WI38 (cell line): ENCODE measurements at regions not wholly inside any gene's neighbourhood (a gene's known extent, or its start where the extent isn't known, plus 50 kb on each side); places are given as distances from the start of the nearest gene placed in this dataset.

Experiments
- H3K4me3 ChIP-seq: 2 replicates; pipeline ENCODE4 v1.5.1; 2011; ENCODE audit warnings: low read depth, mild to moderate bottlenecking, control low read depth, low read length
- CTCF ChIP-seq: IDR thresholded peaks from 2 replicates; pipeline ENCODE4 v1.5.1; 2012; ENCODE audit warnings: low read depth, mild to moderate bottlenecking, control low read depth, low read length

GRCh38 chr6:106035655-106036054 is 50.5 kb upstream of the PRDM1 start:
- TF ChIP-seq CTCF, result no peak
- no peak overlapping the region for H3K4me3 ChIP-seq

GRCh38 chr6:106033806-106034205 is 52.3 kb upstream of the PRDM1 start:
- no peak for TF ChIP-seq CTCF
- no peak overlapping the region for H3K4me3 ChIP-seq

- no peak overlapping the region for H3K4me3 ChIP-seq
- TF ChIP-seq CTCF, result no peak
Measured at GRCh38 chr6:106027758-106028157, 58.4 kb upstream of the PRDM1 start.

- no peak for TF ChIP-seq CTCF
- H3K4me3 ChIP-seq, result peak overlapping the region; percentile 6; the same call in 1 of the 2 replicates
Measured at GRCh38 chr6:106026748-106027715, 59.1 kb upstream of the PRDM1 start.

- no peak overlapping the region for H3K4me3 ChIP-seq
- no peak for TF ChIP-seq CTCF
Measured at GRCh38 chr6:106025655-106026054, 60.5 kb upstream of the PRDM1 start.

GRCh38 chr6:106022801-106023200 is 63.3 kb upstream of the PRDM1 start:
- TF ChIP-seq CTCF, result no peak
- H3K4me3 ChIP-seq, result no peak overlapping the region

GRCh38 chr6:106017454-106017853 is 68.7 kb upstream of the PRDM1 start:
- no peak overlapping the region for H3K4me3 ChIP-seq
- no peak for TF ChIP-seq CTCF
